PFSK-1 (cell line): ENCODE measurements at regions not wholly inside any gene's neighbourhood (a gene's known extent, or its start where the extent isn't known, plus 50 kb on each side); places are given as distances from the start of the nearest gene placed in this dataset.

Experiments
- FOXP2 ChIP-seq: optimal IDR thresholded peaks from 2 replicates; pipeline ENCODE3; 2011; ENCODE audit warnings: borderline replicate concordance, control low read depth, inconsistent platforms; ENCODE audit not compliant: insufficient read depth; ENCODE audit errors: extremely low read length, extremely low read depth
- POLR2AphosphoS5 ChIP-seq: IDR thresholded peaks from 2 replicates; pipeline ENCODE4 v1.6.1; 2012; ENCODE audit warnings: low read depth, mild to moderate bottlenecking, control low read depth, low read length, moderate library complexity
- SIN3A ChIP-seq: IDR thresholded peaks from 2 replicates; pipeline ENCODE4 v1.6.1; 2012; ENCODE audit warnings: mild to moderate bottlenecking, low read length, moderate library complexity, borderline replicate concordance; ENCODE audit not compliant: insufficient read depth
- TAF1 ChIP-seq: IDR thresholded peaks from 2 replicates; pipeline ENCODE4 v1.6.1; 2012; ENCODE audit warnings: low read length, control low read depth, borderline replicate concordance; ENCODE audit not compliant: insufficient read depth
- TF ChIP-seq, protein P1 (sequence below), 2 experiments: IDR thresholded peaks; 2 replicates each; pipeline versions ENCODE4 v1.6.1 to v1.8.0; 2011 to 2012; ENCODE audit warnings: low read depth in 2 of 2, low read length in 2 of 2, control low read depth in 1 of 2, inconsistent platforms in 1 of 2, mild to moderate bottlenecking in 1 of 2, moderate library complexity in 1 of 2; ENCODE audit not compliant: insufficient read depth in 1 of 2

DNA sequence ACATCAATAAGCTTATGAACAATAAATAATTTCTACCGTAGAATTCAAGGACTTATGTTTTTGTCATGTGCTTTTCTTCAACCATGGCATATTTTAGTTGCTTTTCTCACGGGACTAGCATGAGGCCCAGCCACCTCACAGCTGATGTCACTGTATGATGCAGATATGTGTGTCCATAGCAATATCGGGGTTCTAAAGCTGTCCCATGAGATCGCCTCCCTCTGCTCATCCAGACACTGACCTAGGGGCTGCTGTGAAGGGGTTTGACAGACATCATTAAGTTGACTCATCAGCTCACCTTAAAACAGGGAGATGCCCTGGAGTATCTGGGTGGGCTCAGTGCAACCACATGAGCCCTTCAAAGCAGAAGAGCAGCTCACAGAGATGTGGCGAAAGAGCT is 210.3 kb upstream of the AJAP1 start:
- TF ChIP-seq SIN3A (no peak), FOXP2 (no peak), POLR2AphosphoS5 (no peak), TAF1 (no peak)
- TF ChIP-seq, protein P1, sequence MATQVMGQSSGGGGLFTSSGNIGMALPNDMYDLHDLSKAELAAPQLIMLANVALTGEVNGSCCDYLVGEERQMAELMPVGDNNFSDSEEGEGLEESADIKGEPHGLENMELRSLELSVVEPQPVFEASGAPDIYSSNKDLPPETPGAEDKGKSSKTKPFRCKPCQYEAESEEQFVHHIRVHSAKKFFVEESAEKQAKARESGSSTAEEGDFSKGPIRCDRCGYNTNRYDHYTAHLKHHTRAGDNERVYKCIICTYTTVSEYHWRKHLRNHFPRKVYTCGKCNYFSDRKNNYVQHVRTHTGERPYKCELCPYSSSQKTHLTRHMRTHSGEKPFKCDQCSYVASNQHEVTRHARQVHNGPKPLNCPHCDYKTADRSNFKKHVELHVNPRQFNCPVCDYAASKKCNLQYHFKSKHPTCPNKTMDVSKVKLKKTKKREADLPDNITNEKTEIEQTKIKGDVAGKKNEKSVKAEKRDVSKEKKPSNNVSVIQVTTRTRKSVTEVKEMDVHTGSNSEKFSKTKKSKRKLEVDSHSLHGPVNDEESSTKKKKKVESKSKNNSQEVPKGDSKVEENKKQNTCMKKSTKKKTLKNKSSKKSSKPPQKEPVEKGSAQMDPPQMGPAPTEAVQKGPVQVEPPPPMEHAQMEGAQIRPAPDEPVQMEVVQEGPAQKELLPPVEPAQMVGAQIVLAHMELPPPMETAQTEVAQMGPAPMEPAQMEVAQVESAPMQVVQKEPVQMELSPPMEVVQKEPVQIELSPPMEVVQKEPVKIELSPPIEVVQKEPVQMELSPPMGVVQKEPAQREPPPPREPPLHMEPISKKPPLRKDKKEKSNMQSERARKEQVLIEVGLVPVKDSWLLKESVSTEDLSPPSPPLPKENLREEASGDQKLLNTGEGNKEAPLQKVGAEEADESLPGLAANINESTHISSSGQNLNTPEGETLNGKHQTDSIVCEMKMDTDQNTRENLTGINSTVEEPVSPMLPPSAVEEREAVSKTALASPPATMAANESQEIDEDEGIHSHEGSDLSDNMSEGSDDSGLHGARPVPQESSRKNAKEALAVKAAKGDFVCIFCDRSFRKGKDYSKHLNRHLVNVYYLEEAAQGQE (IDR thresholded peaks at IDR 0.05; ENCODE audit: insufficient read depth in 1 of 2, low read depth in 2 of 2, low read length in 2 of 2) = no peak

GRCh38 chr1:4447778-4448420 is 206.5 kb upstream of the AJAP1 start:
- TF ChIP-seq FOXP2 = no peak
- TF ChIP-seq, protein P1 (IDR thresholded peaks at IDR 0.05; ENCODE audit: insufficient read depth in 1 of 2, low read depth in 2 of 2, low read length in 2 of 2) = no peak

DNA sequence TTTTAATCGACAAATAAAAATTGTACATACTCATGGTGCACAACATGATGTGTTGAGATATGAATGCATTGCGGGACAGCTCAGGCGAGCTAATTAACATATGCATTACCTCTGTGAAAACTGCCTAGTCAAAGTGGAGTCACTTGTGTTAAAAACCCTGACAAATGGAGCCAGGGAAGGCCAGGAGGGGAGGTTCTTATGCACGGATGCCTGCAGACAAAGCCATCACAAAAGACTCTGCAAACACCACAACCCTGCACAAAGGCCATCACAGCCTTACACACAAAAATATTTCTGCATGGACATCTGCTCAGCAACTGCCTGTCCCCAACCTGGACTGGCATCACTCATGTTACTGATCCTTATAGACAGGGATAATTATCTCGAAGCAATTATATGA is 204.4 kb upstream of the AJAP1 start:
- TF ChIP-seq FOXP2 (no peak), POLR2AphosphoS5 (no peak), TAF1 (no peak), SIN3A (no peak)
- TF ChIP-seq, protein P1 (IDR thresholded peaks at IDR 0.05; ENCODE audit: insufficient read depth in 1 of 2, low read depth in 2 of 2, low read length in 2 of 2) = no peak

GRCh38 chr1:4452701-4453100 is 201.7 kb upstream of the AJAP1 start:
- TF ChIP-seq POLR2AphosphoS5 (no peak), FOXP2 (no peak), SIN3A (no peak), TAF1 (no peak)
- TF ChIP-seq, protein P1 (IDR thresholded peaks at IDR 0.05; ENCODE audit: insufficient read depth in 1 of 2, low read depth in 2 of 2, low read length in 2 of 2) = no peak

DNA sequence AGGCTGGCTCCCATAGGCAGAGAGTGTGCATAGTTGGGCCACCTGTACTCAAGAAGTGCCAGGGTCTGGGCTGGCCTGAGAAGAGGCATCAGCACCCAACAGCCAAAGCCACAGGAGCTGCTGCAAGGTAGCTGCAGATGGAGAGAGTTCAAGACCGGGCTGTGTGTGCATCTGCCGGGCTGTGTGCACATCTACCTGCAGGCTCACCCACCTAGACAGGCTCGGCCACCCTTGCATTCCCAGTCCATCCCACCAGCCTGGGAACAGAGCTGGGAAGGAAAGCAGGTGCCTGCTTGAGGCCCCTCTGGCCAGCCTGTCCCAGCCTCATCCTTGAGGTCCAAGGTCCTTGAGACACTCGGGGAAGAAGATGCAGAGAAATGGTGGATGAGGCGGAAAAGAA is 194.4 kb upstream of the AJAP1 start:
- TF ChIP-seq, protein P1 (IDR thresholded peaks at IDR 0.05; ENCODE audit: insufficient read depth in 1 of 2, low read depth in 2 of 2, low read length in 2 of 2) = no peak
- TF ChIP-seq TAF1 (no peak), POLR2AphosphoS5 (no peak)
